ENCODE measurements at regions not wholly inside any gene's neighbourhood (a gene's known extent, or its start where the extent isn't known, plus 50 kb on each side); places are given as distances from the start of the nearest gene placed in this dataset.
"Not testable (repeated sequence)": the region's sequence is repeated elsewhere in the genome, so short reads cannot be mapped to it uniquely, and the experiment has no call there.

- H3K9me3 Mint-ChIP-seq: peaks cover 3% of the 10 kb centered on the region
Measured at GRCh38 chr11:38972220-38972619, 2374.2 kb upstream of the RAG2 start.

GRCh38 chr11:38971141-38971540 is 2373.1 kb upstream of the RAG2 start:
- H3K36me3 Mint-ChIP-seq (ENCODE audit: low read depth): no peaks in the 10 kb centered on the region
- H3K4me3 Mint-ChIP-seq: no peak overlapping the region
- no peak overlapping the region for H3K27ac Mint-ChIP-seq
- DNase-seq: no peak
- H3K4me1 Mint-ChIP-seq: no peaks in the 10 kb centered on the region
- intact Hi-C loops (cut with micrococcal nuclease): no loop called here
- H3K27me3 Mint-ChIP-seq: no peaks in the 10 kb centered on the region
- peaks cover 3% of the 10 kb centered on the region for H3K9me3 Mint-ChIP-seq

More at GRCh38 chr11:38972220-38972619, 2374.2 kb upstream of the RAG2 start:
- H3K36me3 Mint-ChIP-seq (ENCODE audit: low read depth): no peaks in the 10 kb centered on the region
- intact Hi-C loops (cut with micrococcal nuclease): no loop called here
- DNase-seq: no peak
- no peaks in the 10 kb centered on the region for H3K4me1 Mint-ChIP-seq
- H3K27me3 Mint-ChIP-seq: no peaks in the 10 kb centered on the region
- no peak overlapping the region for H3K27ac Mint-ChIP-seq
- no peak overlapping the region for H3K4me3 Mint-ChIP-seq

- peaks cover 3% of the 10 kb centered on the region for H3K9me3 Mint-ChIP-seq
- no peak overlapping the region for H3K27ac Mint-ChIP-seq
- H3K36me3 Mint-ChIP-seq (ENCODE audit: low read depth): no peaks in the 10 kb centered on the region
- no peaks in the 10 kb centered on the region for H3K27me3 Mint-ChIP-seq
- no peak overlapping the region for H3K4me3 Mint-ChIP-seq
- intact Hi-C loops (cut with micrococcal nuclease): no loop called here
- H3K4me1 Mint-ChIP-seq: no peaks in the 10 kb centered on the region
- DNase-seq: no peak
Measured at GRCh38 chr11:38968951-38969350, 2370.9 kb upstream of the RAG2 start.

GRCh38 chr11:38952698-38953097 is 2354.7 kb upstream of the RAG2 start:
- Mint-ChIP-seq H3K36me3 (ENCODE audit: low read depth) (no peaks in the 10 kb centered on the region), H3K4me1 (no peaks in the 10 kb centered on the region), H3K27ac (no peak overlapping the region), H3K4me3 (no peak overlapping the region), H3K27me3 (no peaks in the 10 kb centered on the region), H3K9me3 (peaks cover 3% of the 10 kb centered on the region)
- intact Hi-C loops (cut with micrococcal nuclease): no loop called here
- DNase-seq: no peak

GRCh38 chr11:38950867-38951266 is 2352.8 kb upstream of the RAG2 start:
- no peaks in the 10 kb centered on the region for H3K4me1 Mint-ChIP-seq
- peaks cover 9% of the 10 kb centered on the region for H3K9me3 Mint-ChIP-seq

GRCh38 chr11:38948392-38948791 is 2350.4 kb upstream of the RAG2 start:
- Mint-ChIP-seq H3K4me3 (no peak overlapping the region), H3K9me3 (peaks cover 13% of the 10 kb centered on the region), H3K27ac (no peak overlapping the region), H3K36me3 (ENCODE audit: low read depth) (no peaks in the 10 kb centered on the region), H3K4me1 (no peaks in the 10 kb centered on the region), H3K27me3 (no peaks in the 10 kb centered on the region)
- intact Hi-C loops (cut with micrococcal nuclease): no loop called here
- no peak for DNase-seq

More at GRCh38 chr11:38950867-38951266, 2352.8 kb upstream of the RAG2 start:
- no peak overlapping the region for H3K4me3 Mint-ChIP-seq
- H3K27me3 Mint-ChIP-seq: no peaks in the 10 kb centered on the region
- no peak for DNase-seq
- no peaks in the 10 kb centered on the region for H3K36me3 Mint-ChIP-seq (ENCODE audit: low read depth)
- intact Hi-C loops (cut with micrococcal nuclease): no loop called here
- H3K27ac Mint-ChIP-seq: no peak overlapping the region

GRCh38 chr11:38937709-38938108 is 2339.7 kb upstream of the RAG2 start:
- Mint-ChIP-seq H3K4me1 (no peaks in the 10 kb centered on the region), H3K36me3 (ENCODE audit: low read depth) (no peaks in the 10 kb centered on the region), H3K27ac (no peak overlapping the region), H3K9me3 (no peaks in the 10 kb centered on the region), H3K4me3 (no peak overlapping the region), H3K27me3 (no peaks in the 10 kb centered on the region)
- DNase-seq: no peak
- intact Hi-C loops (cut with micrococcal nuclease): no loop called here

GRCh38 chr11:38935941-38936340 is 2337.9 kb upstream of the RAG2 start:
- Mint-ChIP-seq H3K36me3 (ENCODE audit: low read depth) (no peaks in the 10 kb centered on the region), H3K9me3 (peaks cover 4% of the 10 kb centered on the region), H3K27ac (no peak overlapping the region), H3K27me3 (no peaks in the 10 kb centered on the region), H3K4me1 (no peaks in the 10 kb centered on the region), H3K4me3 (no peak overlapping the region)
- no peak for DNase-seq
- intact Hi-C loops (cut with micrococcal nuclease): no loop called here

GRCh38 chr11:38927993-38928392 is 2330.0 kb upstream of the RAG2 start:
- Mint-ChIP-seq H3K27me3 (no peaks in the 10 kb centered on the region), H3K4me1 (no peaks in the 10 kb centered on the region), H3K4me3 (no peak overlapping the region), H3K27ac (no peak overlapping the region), H3K36me3 (ENCODE audit: low read depth) (no peaks in the 10 kb centered on the region), H3K9me3 (peaks cover 4% of the 10 kb centered on the region)
- intact Hi-C loops (cut with micrococcal nuclease): no loop called here
- no peak for DNase-seq

GRCh38 chr11:38924644-38925043 is 2326.6 kb upstream of the RAG2 start:
- no peaks in the 10 kb centered on the region for H3K4me1 Mint-ChIP-seq
- H3K27me3 Mint-ChIP-seq: no peaks in the 10 kb centered on the region
- no peak overlapping the region for H3K27ac Mint-ChIP-seq

GRCh38 chr11:38900211-38900610 is 2302.2 kb upstream of the RAG2 start:
- no peaks in the 10 kb centered on the region for H3K27me3 Mint-ChIP-seq
- peaks cover 4% of the 10 kb centered on the region for H3K9me3 Mint-ChIP-seq
- intact Hi-C loops (cut with micrococcal nuclease): no loop called here
- H3K4me3 Mint-ChIP-seq: no peak overlapping the region
- no peaks in the 10 kb centered on the region for H3K4me1 Mint-ChIP-seq
- no peak for DNase-seq
- H3K27ac Mint-ChIP-seq: no peak overlapping the region
- no peaks in the 10 kb centered on the region for H3K36me3 Mint-ChIP-seq (ENCODE audit: low read depth)

More at GRCh38 chr11:38924644-38925043, 2326.6 kb upstream of the RAG2 start:
- H3K36me3 Mint-ChIP-seq (ENCODE audit: low read depth): no peaks in the 10 kb centered on the region
- H3K4me3 Mint-ChIP-seq: no peak overlapping the region
- no peak for DNase-seq
- intact Hi-C loops (cut with micrococcal nuclease): no loop called here
- H3K9me3 Mint-ChIP-seq: no peaks in the 10 kb centered on the region

- H3K27me3 Mint-ChIP-seq; DNase-seq; H3K4me3 Mint-ChIP-seq; intact Hi-C loops (cut with micrococcal nuclease); H3K4me1 Mint-ChIP-seq; H3K27ac Mint-ChIP-seq; H3K9me3 Mint-ChIP-seq; H3K36me3 Mint-ChIP-seq (ENCODE audit: low read depth): not testable (repeated sequence)
Measured at GRCh38 chr11:38894201-38894600, 2296.2 kb upstream of the RAG2 start.

GRCh38 chr11:38884145-38884865 is 2286.3 kb upstream of the RAG2 start:
- Mint-ChIP-seq H3K27ac (no peak overlapping the region), H3K36me3 (ENCODE audit: low read depth) (no peaks in the 10 kb centered on the region), H3K4me1 (no peaks in the 10 kb centered on the region), H3K4me3 (no peak overlapping the region), H3K9me3 (peaks cover 3% of the 10 kb centered on the region), H3K27me3 (no peaks in the 10 kb centered on the region)
- intact Hi-C loops (cut with micrococcal nuclease): no loop called here
- DNase-seq: no peak

- H3K27ac Mint-ChIP-seq: no peak overlapping the region
- intact Hi-C loops (cut with micrococcal nuclease): no loop called here
- H3K27me3 Mint-ChIP-seq: no peaks in the 10 kb centered on the region
- peaks cover 10% of the 10 kb centered on the region for H3K9me3 Mint-ChIP-seq
- no peaks in the 10 kb centered on the region for H3K36me3 Mint-ChIP-seq (ENCODE audit: low read depth)
- H3K4me3 Mint-ChIP-seq: no peak overlapping the region
- H3K4me1 Mint-ChIP-seq: no peaks in the 10 kb centered on the region
- no peak for DNase-seq
Measured at GRCh38 chr11:38867338-38867737, 2269.3 kb upstream of the RAG2 start.

GRCh38 chr11:38865922-38866321 is 2267.9 kb upstream of the RAG2 start:
- H3K36me3 Mint-ChIP-seq (ENCODE audit: low read depth): no peaks in the 10 kb centered on the region
- no peak for DNase-seq
- H3K27me3 Mint-ChIP-seq: no peaks in the 10 kb centered on the region
- H3K27ac Mint-ChIP-seq: no peak overlapping the region
- H3K4me3 Mint-ChIP-seq: no peak overlapping the region
- intact Hi-C loops (cut with micrococcal nuclease): no loop called here
- peaks cover 10% of the 10 kb centered on the region for H3K9me3 Mint-ChIP-seq
- H3K4me1 Mint-ChIP-seq: no peaks in the 10 kb centered on the region
